ENCODE measurements at regions not wholly inside any gene's neighbourhood (a gene's known extent, or its start where the extent isn't known, plus 50 kb on each side); places are given as distances from the start of the nearest gene placed in this dataset.

- TF ChIP-seq HDGF (IDR thresholded peaks at IDR 0.05; ENCODE audit: borderline replicate concordance): no peak
- TF ChIP-seq FOXM1 (IDR thresholded peaks at IDR 0.05; ENCODE audit: borderline replicate concordance): no peak
- no peak for TF ChIP-seq SUZ12 (IDR thresholded peaks at IDR 0.05)
These were observed 243.1 kb upstream of the PWP1 start for GRCh38 chr12:107442326-107442987.
